ENCODE measurements at regions not wholly inside any gene's neighbourhood (a gene's known extent, or its start where the extent isn't known, plus 50 kb on each side); places are given as distances from the start of the nearest gene placed in this dataset.
"Not testable (repeated sequence)": the region's sequence is repeated elsewhere in the genome, so short reads cannot be mapped to it uniquely, and the experiment has no call there.

DNA sequence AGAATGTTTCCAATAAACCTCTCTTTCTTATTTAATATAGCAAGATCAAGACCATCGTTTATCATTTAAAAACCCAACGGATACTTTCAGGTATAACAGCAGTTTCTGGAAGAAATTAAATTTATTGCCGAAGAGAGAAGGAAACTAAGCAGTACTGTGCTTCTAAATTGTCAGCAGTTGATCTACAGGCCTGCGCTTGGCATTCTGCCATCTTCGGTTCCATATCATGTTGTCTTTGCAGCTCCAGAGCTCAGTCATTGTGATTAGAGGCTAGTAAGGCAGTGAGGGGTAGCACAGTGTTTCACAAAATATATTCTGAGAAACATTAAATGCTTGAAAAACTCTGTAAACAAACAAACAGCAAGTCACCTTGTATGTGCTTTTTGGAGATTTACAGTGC is 301.3 kb downstream of the REEP3 start:
- Histone ChIP-seq H3K4me1 (ENCODE audit: low read length) (no peaks in the 10 kb centered on the region), H3K4me3 (ENCODE audit: low read length) (no peak overlapping the region), H3K36me3 (replicated peaks; ENCODE audit: low read depth, low read length) (no peaks in the 10 kb centered on the region), H3K4me2 (ENCODE audit: low read length) (no peak overlapping the region), H4K20me1 (ENCODE audit: insufficient read depth, low read length) (no peaks in the 10 kb centered on the region), H3K79me2 (ENCODE audit: low read length) (no peaks in the 10 kb centered on the region), H3K27ac (ENCODE audit: low read length) (no peak overlapping the region), H3K9ac (ENCODE audit: low read length) (no peak overlapping the region), H2AFZ (ENCODE audit: low read depth, low read length) (no peak overlapping the region), H3K27me3 (ENCODE audit: low read depth, low read length) (no peaks in the 10 kb centered on the region), H3K9me3 (ENCODE audit: insufficient read depth, low read length) (no peaks in the 10 kb centered on the region)
- no peak for TF ChIP-seq CTCF (IDR thresholded peaks at IDR 0.05; ENCODE audit: low read depth, low read length)

GRCh38 chr10:63825111-63825510 is 303.9 kb downstream of the REEP3 start:
- H3K9ac ChIP-seq (ENCODE audit: low read length): no peak overlapping the region
- H3K4me3 ChIP-seq (ENCODE audit: low read length): no peak overlapping the region
- no peaks in the 10 kb centered on the region for H3K9me3 ChIP-seq (ENCODE audit: insufficient read depth, low read length)
- no peaks in the 10 kb centered on the region for H3K79me2 ChIP-seq (ENCODE audit: low read length)
- H3K27me3 ChIP-seq (ENCODE audit: low read depth, low read length): no peaks in the 10 kb centered on the region
- H3K4me1 ChIP-seq (ENCODE audit: low read length): no peaks in the 10 kb centered on the region
- H3K27ac ChIP-seq (ENCODE audit: low read length): no peak overlapping the region
- H3K4me2 ChIP-seq (ENCODE audit: low read length): no peak overlapping the region
- TF ChIP-seq EZH2phosphoT487 (IDR thresholded peaks at IDR 0.05; ENCODE audit: low read depth) (no peak), CTCF (IDR thresholded peaks at IDR 0.05; ENCODE audit: low read depth, low read length) (no peak)
- no peak overlapping the region for H2AFZ ChIP-seq (ENCODE audit: low read depth, low read length)
- no peaks in the 10 kb centered on the region for H4K20me1 ChIP-seq (ENCODE audit: insufficient read depth, low read length)
- H3K36me3 ChIP-seq (replicated peaks; ENCODE audit: low read depth, low read length): no peaks in the 10 kb centered on the region

- no peaks in the 10 kb centered on the region for H3K9me3 ChIP-seq (ENCODE audit: insufficient read depth, low read length)
- H3K27ac ChIP-seq (ENCODE audit: low read length): no peak overlapping the region
- H3K79me2 ChIP-seq (ENCODE audit: low read length): no peaks in the 10 kb centered on the region
- no peaks in the 10 kb centered on the region for H3K27me3 ChIP-seq (ENCODE audit: low read depth, low read length)
- H3K4me3 ChIP-seq (ENCODE audit: low read length): no peak overlapping the region
- no peaks in the 10 kb centered on the region for H3K36me3 ChIP-seq (replicated peaks; ENCODE audit: low read depth, low read length)
- no peak overlapping the region for H2AFZ ChIP-seq (ENCODE audit: low read depth, low read length)
- H3K4me1 ChIP-seq (ENCODE audit: low read length): peaks cover under 1% of the 10 kb centered on the region
- no peak overlapping the region for H3K4me2 ChIP-seq (ENCODE audit: low read length)
- H3K9ac ChIP-seq (ENCODE audit: low read length): no peak overlapping the region
- TF ChIP-seq CTCF (IDR thresholded peaks at IDR 0.05; ENCODE audit: low read depth, low read length): no peak
- no peak for TF ChIP-seq EZH2phosphoT487 (IDR thresholded peaks at IDR 0.05; ENCODE audit: low read depth)
- no peaks in the 10 kb centered on the region for H4K20me1 ChIP-seq (ENCODE audit: insufficient read depth, low read length)
Measured at GRCh38 chr10:63825766-63826165, 304.6 kb downstream of the REEP3 start.

DNA sequence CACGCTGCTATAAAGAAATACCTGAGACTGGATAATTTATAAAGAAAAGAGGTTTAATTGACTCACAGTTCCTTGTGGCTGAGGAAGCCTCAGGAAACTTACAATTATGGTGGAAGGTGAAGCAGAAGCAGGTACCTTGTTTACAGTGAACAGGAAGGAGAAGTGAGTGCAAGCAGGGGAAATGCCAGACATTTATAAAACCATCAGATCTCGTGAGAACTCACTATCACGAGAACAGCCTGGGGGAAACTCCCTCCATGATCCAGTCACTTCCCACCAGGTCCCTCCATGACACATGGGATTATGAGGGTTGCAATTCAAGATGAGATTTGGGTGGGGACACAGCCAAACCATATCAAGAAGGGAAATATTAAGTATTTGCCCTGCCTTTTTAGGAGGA is 305.8 kb downstream of the REEP3 start:
- not testable (repeated sequence) for H3K9ac ChIP-seq (ENCODE audit: low read length); H3K27ac ChIP-seq (ENCODE audit: low read length); H2AFZ ChIP-seq (ENCODE audit: low read depth, low read length); H3K9me3 ChIP-seq (ENCODE audit: insufficient read depth, low read length); H4K20me1 ChIP-seq (ENCODE audit: insufficient read depth, low read length); H3K36me3 ChIP-seq (replicated peaks; ENCODE audit: low read depth, low read length); H3K4me2 ChIP-seq (ENCODE audit: low read length); H3K4me3 ChIP-seq (ENCODE audit: low read length); H3K79me2 ChIP-seq (ENCODE audit: low read length); H3K27me3 ChIP-seq (ENCODE audit: low read depth, low read length)
- H3K4me1 ChIP-seq (ENCODE audit: low read length): peaks cover 13% of the 10 kb centered on the region

GRCh38 chr10:63829020-63829419 is 307.8 kb downstream of the REEP3 start:
- Histone ChIP-seq H3K79me2 (ENCODE audit: low read length) (no peaks in the 10 kb centered on the region), H3K4me1 (ENCODE audit: low read length) (peaks cover 14% of the 10 kb centered on the region), H3K4me2 (ENCODE audit: low read length) (no peak overlapping the region), H3K27me3 (ENCODE audit: low read depth, low read length) (no peaks in the 10 kb centered on the region), H2AFZ (ENCODE audit: low read depth, low read length) (no peak overlapping the region), H3K36me3 (replicated peaks; ENCODE audit: low read depth, low read length) (no peaks in the 10 kb centered on the region), H4K20me1 (ENCODE audit: insufficient read depth, low read length) (no peaks in the 10 kb centered on the region), H3K27ac (ENCODE audit: low read length) (no peak overlapping the region), H3K4me3 (ENCODE audit: low read length) (no peak overlapping the region), H3K9ac (ENCODE audit: low read length) (no peak overlapping the region), H3K9me3 (ENCODE audit: insufficient read depth, low read length) (no peaks in the 10 kb centered on the region)
- TF ChIP-seq EZH2phosphoT487 (IDR thresholded peaks at IDR 0.05; ENCODE audit: low read depth): no peak
- no peak for TF ChIP-seq CTCF (IDR thresholded peaks at IDR 0.05; ENCODE audit: low read depth, low read length)
